CMK (cell line): ENCODE measurements at regions not wholly inside any gene's neighbourhood (a gene's known extent, or its start where the extent isn't known, plus 50 kb on each side); places are given as distances from the start of the nearest gene placed in this dataset.
"Not testable (repeated sequence)": the region's sequence is repeated elsewhere in the genome, so short reads cannot be mapped to it uniquely, and the experiment has no call there.

Experiments used
- DNase-seq: peaks from one replicate; pipeline ENCODE4 v3.0.0-alpha.2; 2010; ENCODE audit warnings: low read depth

DNA sequence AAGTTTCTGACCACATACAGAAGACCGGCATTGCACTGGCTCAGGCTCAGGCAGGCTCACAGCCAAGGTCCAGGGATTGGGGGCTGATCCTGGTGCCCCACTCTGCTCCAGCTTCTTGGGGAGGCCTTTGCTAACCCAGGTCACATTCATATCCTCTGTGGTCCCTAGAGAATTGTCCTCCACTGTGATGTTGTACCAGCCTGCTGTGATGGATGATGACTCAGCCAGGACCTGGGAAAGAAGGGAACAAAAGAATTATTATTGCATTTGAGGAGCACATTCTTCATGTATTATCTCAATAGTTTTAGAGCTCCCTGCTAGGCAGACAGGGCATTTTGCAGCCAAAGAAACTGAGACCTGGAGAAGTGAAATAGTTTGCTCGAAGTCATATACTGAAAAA lies 114.3 kb upstream of the ETV3 start:
- DNase-seq, result no peak

DNA sequence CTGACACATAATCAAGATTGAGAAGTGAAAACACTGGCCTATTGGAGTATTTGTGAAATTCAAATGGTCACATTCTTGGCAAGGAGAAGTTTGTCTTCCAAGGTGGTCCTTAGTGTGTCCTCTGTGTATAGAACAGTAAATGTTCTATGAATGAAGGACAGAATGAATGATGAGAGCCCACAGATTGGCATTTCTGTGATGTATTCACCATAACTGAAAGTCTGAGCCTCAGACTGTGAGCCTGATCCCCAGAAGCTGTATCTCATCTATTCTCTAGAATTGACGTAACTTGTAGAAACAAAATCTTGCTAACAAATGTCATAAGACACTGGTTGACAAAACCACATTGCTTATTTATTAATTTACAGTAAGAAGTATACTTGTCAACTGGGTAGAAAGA lies 111.5 kb upstream of the ETV3 start:
- no peak for DNase-seq

- no peak for DNase-seq
Observed at GRCh38 chr1:157249326-157249725, 111.1 kb upstream of the ETV3 start.

GRCh38 chr1:157247764-157248049 lies 109.5 kb upstream of the ETV3 start:
- not testable (repeated sequence) for DNase-seq

DNA sequence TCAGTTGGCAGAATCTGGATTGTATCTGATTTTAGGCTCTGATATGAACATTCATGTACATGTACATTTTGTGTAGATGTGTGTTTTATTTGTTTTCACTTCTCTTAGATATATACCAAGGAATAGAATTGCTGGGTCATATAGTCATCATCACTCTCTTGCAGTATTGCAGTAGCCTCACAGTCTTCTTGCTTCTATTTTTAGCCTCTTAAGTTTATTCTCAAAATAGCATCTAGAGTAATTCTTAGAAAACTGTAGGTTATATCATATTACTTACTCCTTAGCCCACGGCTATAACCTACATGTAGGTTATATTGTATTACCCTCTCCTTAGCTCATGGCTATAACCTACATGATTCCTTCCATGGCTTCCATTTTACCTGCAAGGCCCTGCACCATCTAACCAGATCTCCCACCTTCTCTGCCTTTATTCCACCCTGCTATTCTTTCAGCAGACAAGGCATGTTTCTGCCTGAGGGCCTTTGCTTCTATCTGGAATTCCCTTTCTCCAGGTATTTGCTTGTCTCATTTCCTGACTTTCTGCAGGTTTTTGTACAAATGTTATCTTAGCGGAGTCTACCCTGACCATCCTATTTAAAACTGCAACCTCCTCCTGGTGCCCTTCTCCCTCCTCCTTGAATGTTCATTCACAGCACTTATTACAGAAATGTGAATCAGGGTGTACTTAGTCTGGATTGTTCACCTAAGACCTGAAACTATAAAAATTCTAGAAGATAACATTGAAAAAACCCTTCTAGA lies 109.0 kb upstream of the ETV3 start:
- DNase-seq, result no peak

DNA sequence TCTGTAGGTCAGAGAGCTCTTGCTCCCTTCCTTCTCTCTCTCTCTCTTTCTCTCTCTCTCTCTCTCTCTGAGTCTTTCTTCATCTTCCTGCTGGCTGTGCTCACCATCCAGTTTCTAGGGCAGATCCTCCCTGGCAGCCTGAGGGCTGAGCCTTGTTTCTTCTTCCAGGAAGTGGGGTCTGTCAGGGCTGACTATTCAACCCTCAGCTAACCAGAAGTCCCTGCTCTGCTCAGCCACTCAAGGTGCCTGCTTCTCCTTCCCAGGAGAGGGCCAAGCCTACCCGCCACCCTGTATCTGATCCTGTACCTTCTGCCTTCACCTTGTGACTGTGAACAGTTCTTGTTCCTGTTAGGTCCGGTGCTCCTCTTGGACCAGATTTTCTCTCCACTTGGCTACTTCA lies 107.6 kb upstream of the ETV3 start:
- no peak for DNase-seq

DNA sequence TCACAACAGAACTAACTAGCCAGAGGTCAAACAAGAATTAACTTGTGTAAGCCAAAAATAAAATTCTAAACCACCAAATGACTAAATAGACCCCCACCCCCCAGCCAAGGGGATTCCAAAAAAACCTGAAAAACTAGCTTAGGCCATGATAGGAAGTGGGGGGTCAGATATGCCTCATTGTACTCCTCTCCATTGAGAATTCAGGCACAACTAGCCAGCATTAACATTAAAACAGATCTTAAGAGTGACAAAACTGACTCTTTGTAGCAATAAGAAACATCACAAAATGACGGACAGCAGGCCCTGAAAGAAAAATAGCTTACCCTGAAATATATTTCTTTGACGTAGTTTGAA lies 103.0 kb upstream of the ETV3 start:
- DNase-seq, result no peak

GRCh38 chr1:157240495-157241184 lies 102.4 kb upstream of the ETV3 start:
- DNase-seq, result no peak

DNA sequence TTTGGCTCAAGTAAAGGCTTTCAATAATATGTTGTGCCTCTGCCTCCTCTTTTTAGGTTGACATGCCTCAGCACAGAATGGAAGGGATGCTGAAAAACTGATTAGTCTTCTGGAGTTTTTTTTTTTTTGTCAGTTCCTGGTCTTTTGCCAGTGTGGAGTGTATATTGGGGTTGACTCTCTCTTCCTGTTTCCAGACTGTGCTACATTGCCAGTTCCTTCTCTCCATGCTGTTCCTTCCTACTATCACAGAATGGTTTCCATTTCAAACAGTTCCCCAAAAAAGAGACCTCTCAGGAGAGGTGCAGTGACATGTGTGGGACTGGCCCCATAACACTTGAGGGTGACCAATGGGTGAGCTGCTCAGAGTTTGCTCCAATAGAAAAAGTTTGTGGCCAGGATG lies 101.7 kb upstream of the ETV3 start:
- DNase-seq, result no peak

GRCh38 chr1:157238585-157238984 lies 100.4 kb upstream of the ETV3 start:
- DNase-seq, result no peak

DNA sequence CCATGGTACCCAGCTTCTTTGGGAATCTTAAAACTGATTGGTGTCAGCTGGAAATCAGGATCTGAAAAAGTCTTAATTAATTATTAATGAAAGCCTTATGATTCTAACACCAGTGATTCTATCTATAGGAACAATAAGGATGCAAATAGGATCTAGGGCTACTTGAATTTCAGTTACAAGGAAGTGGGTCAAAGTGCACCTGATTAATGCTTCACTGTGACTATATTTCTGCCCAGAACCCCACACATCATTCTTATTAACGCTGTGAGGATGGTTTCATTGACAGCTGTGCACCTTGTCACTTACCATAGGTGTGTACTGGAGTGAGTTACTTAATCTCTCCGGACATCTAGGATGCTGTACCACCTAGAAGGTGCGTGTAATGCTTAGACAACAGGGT lies 99.8 kb upstream of the ETV3 start:
- no peak for DNase-seq

DNA sequence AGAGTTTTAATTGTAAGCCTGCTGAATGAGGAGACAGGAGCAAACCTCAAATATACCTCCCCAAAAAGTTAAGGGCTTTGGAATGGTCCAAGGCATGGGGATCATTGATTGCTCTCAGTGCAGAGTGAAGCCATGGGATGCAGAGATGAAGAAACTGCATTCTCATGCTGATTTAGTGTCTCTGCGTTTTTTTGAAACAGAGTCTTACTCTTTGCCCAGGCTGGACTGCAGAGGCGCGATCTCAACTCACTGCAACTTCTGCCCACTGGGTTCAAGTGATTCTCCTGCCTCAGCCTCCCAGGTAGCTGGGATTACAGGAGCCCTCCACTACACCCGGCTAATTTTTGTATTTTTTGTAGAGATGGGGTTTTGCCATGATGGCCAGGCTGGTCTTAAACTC lies 99.3 kb upstream of the ETV3 start:
- DNase-seq, result no peak

GRCh38 chr1:157236072-157236471 lies 97.9 kb upstream of the ETV3 start:
- no peak for DNase-seq

- peak; percentile 62 for DNase-seq
Observed at GRCh38 chr1:157235307-157235706, 97.1 kb upstream of the ETV3 start.

- peak; percentile 18 for DNase-seq
Observed at GRCh38 chr1:157234705-157235273, 96.6 kb upstream of the ETV3 start.

DNA sequence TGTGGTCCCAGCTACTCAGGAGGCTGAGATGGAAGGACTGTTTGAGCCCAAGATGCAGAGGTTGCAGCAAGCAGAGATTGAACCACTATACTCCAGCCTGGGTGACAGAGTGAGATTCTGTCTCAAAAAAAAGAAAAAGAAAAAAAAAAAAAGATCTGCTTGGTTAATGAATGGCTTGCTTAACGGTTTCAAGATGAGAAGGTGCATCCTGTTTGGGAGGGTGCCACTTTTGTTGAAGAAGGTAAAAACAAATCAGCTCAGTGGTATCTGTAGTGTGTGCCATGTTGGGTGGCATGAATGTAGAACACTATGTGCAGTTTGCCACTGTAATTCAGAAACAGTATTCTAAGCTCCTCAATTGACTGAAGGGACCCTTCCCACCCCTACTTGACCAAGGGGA lies 94.9 kb upstream of the ETV3 start:
- no peak for DNase-seq

GRCh38 chr1:157231846-157232525 lies 93.8 kb upstream of the ETV3 start:
- DNase-seq, result no peak

DNA sequence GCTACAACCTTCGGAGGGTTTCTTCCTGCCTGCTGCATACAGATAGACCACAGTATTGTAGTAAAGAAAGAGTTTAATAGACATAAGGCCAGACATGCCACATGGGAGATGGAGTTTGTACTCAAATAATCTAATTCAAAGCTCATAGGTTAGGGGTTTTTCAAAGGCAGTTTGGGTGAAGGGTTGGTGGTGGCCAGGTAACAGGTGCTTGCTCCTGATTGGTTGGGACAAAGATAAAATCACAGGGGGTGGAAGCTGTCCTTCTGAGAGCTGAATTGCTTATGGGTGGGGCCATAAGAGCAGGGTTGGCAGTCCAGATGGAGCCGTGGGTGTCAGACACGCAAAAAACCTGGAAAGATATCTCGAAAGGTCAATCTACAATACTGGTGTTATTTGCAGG lies 92.3 kb upstream of the ETV3 start:
- DNase-seq, result no peak

- no peak for DNase-seq
Observed at GRCh38 chr1:157227700-157228099, 89.5 kb upstream of the ETV3 start.

DNA sequence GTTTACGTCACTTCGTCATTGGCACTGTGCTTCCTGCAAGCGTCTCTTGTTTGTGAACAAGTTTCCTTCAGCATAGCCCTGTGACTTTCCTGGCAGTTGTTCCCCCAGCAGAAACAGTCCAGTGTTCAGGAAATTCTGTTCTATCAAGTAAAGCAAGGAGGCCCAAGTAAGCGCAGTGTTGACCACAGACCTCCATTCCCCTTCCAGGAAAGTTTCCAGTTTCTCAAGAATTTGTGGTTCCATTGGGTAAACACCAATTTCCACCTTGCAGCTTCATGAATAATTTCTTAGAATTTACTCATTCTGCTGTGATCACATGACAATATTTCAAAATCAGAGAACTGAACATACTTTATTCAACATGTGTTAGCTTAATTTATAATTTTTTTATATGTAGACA lies 88.5 kb upstream of the ETV3 start:
- DNase-seq, result peak; percentile 18

- DNase-seq, result no peak
Observed at GRCh38 chr1:157219600-157219999, 81.4 kb upstream of the ETV3 start.

- no peak for DNase-seq
Observed at GRCh38 chr1:157219182-157219581, 81.0 kb upstream of the ETV3 start.

GRCh38 chr1:157218671-157219070 lies 80.5 kb upstream of the ETV3 start:
- no peak for DNase-seq
